T-helper 1 cell treated with Interleukin-12 subunit alpha and Interleukin-12 subunit beta and Interleukin-4 antibody, amounts not matched to agents 30 ng/mL and 1 ng/mL, for 36 hours (primary cell): ENCODE measurements at regions not wholly inside any gene's neighbourhood (a gene's known extent, or its start where the extent isn't known, plus 50 kb on each side); places are given as distances from the start of the nearest gene placed in this dataset.
"Not testable (repeated sequence)": the region's sequence is repeated elsewhere in the genome, so short reads cannot be mapped to it uniquely, and the experiment has no call there.

ENCODE experiments used
- intact Hi-C: fragments of 100-400 bp; cut with micrococcal nuclease; formaldehyde crosslinking; loops from one replicate; pipeline ENCODE4 v1.15.1; 2024

DNA sequence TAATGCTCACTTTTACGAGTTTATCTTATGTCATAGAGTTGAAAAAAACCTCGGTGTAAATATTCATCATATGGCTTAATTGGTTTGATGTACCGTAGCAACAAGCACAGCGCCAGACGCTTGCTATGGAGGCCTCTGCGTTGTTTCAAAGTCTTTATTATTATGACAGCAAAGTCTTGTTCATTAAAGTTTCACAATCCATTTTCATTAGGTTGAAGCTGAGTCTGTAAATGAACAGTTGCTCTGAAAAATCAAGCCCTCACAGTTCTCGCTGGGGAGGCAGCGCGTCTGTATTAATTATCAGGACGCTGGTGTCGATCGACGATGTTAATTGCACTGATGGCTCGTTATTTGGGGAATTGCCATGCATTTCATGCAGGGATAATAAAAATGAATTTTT is 185.6 kb downstream of the INSC start:
- intact Hi-C loops = no loop called here

DNA sequence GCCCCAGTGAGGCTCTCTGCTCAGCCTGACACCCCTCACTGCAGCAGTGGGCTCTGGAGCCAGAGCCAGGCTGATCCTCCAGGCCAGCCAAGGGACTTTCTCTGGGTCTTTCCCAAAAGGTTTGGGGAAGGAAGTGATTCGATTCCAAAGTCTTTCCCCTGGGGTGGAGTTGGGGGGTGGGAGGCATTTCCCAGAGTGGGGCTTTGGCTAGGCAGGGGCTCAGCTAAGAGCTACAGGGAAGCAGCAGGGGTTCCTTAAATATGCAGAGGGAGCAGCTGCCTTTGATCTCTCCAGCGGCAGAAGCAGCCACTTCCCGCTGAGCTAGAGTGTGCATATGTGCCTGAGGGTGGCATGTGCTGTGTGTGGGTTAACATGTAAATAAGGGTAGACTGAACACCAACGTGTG is 192.9 kb downstream of the INSC start:
- intact Hi-C loops = no loop called here

DNA sequence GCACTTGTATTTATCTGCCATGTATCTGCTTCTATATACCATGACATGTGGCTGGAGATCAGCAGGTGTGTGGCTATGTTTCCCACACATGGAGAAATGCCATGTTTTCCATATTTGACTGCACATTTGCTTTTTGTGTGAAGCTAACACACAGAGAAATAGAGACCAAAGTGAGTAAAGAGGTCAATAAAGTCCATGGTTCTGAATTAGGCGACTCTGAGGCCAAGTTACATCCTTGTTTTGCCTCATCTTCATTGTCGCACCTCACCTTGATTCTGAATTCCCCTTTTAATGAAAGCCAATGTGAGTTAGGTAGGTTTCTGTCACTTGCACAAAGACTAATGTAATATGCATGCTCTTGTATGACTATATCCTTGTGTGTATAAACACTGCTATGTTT is 194.1 kb downstream of the INSC start:
- intact Hi-C loops = no loop called here

DNA sequence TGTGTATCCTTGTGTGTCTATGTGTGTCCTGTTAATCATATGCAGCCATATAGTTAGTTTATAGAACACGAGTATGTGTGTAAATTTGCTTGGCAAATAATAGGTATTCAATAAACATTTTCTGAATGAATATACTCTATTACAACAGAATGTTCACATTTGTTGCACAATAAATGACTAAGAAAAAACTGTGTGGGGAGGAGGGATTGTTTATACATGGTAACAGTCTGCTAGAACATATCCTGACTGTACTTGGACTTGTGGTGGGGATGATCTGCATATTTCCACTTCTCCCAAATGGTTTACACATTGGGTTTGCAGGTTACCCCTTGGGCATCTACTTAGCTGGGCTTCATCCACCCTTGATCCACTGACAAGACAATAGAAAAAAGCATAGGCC is 194.6 kb downstream of the INSC start:
- intact Hi-C loops = no loop called here

DNA sequence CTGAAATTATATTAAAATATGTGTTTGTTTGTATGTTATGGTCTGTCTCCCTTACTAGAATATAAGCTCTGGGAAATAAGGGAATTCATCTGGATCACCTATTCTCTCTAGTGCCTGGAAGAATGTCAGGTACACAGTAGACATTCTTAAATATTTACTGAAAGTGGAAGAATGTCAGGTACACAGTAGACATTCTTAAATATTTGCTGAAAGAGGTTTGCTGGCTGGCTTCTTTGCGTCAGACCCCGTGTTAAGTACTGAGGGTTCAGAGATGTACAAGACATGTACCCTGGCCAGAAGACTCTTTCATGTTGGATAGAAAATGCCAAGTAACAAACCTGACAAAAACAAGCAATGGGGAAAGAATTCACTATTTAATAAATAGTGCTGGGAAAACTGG is 199.1 kb downstream of the INSC start:
- intact Hi-C loops = no loop called here

DNA sequence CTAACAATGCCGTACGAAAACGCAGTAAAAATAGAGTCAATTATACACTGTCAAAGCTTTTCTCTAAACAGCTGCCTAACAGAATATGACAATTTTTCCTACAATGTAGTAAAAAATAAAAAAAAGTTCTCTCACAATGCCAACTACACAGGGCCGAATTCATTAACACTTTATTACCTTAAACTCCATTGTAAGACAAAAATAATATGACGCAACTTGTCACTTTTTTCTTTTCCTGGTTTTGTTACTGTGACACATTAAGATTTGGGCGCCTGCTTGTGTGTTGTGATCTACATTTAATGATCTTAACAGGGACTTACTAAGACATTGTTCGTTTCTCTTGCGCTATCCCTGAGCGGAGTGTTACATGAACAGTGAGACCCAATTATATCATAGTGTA is 204.1 kb downstream of the INSC start:
- intact Hi-C loops = no loop called here

DNA sequence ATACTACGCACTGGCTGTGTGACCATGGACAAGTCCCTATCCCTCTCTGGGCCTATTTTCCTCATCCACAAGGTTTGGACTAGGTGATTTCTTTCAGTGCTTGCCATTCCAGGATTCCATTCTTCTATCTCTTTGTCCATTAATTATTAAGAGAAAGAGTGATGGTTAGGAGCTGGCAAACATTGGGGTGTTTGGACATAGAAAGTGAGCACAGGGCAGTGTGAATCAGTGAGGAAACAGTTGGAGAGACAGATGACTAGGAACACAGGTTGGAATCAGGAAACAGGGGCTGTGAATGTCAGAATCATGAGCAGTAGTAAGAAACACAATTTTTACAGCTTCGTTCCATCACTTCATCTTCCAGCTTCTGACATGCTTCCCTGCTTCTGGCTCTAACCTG is 211.8 kb downstream of the INSC start:
- intact Hi-C loops = no loop called here

DNA sequence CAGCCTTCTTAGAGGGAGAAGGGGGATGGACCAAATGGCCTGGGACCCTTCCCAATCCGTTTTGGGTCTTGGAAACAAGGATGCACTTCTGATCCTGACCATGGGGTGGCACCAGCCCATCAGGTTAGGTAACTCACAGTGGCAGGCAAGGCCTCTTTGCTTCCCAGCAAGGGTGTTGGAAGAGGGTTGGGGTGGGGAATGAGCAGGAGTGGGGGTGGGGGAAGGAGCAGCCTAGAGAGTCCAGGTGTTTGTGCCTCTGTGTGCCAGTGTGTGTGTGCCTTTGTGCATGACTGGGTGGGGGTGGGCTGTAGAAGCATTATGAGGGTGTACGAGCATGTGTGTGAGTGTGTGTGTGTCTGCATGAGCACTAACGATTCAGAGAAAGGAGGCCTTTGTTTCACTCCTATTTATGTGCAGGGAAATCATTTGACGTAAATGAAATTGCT is 213.1 kb downstream of the INSC start:
- intact Hi-C loops = no loop called here

DNA sequence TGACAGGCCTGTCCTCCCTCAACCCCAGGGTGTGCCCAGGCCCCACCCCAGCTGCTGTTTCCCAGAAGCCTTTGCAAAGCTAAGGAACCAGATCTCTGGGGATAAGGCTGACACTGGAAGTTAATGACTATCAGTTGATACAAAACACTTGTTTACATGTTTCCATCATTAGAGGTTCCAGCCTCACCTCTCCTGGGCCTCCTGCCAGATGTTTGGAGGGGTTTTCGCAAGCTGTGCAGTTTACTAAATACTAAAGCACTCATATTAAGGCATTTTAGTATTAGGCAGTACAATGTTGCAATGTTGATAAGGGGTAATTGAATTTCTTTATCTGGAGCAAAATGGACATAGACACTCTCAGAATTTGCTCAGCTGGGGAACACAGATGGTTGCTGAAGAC is 218.7 kb downstream of the INSC start:
- intact Hi-C loops = no loop called here

DNA sequence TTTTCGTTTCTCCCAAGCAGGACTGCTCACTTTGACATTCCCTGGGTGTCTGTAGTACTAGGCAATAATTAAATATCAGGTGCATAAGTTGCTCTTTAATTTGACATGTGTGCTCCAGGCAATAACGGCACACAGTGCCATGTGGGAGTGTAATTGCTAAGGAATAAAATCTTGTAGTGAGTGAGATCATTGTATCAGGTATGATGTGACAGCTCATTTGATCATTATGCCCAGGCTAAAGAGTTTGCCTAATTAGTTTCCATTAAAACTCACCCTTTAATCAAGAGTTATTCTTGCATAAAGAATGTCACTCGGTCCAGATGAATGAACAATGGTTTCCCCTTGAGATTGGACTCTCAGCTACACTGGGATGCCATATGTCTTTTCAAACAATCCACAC is 220.0 kb downstream of the INSC start:
- intact Hi-C loops = no loop called here

DNA sequence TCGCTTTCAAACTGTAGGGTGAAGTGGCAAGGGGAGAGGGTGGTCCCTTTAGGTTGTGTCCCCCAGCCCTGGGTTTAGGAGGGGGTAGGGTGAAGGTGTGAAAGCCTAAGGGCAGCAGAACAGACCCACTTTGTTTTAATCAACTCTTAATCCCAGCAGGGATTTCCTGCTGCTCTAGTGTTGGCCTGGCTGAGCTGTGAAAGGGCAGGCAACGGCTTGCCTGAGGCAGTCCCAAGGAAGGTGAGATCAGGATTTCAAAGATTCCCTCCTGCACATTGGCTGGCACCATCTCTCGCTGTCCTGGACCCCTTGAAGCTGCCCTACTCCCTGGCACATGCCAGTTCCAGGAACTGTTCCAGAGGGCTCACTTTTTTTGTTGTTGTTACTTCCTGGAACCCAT is 221.3 kb downstream of the INSC start:
- intact Hi-C loops = no loop called here

DNA sequence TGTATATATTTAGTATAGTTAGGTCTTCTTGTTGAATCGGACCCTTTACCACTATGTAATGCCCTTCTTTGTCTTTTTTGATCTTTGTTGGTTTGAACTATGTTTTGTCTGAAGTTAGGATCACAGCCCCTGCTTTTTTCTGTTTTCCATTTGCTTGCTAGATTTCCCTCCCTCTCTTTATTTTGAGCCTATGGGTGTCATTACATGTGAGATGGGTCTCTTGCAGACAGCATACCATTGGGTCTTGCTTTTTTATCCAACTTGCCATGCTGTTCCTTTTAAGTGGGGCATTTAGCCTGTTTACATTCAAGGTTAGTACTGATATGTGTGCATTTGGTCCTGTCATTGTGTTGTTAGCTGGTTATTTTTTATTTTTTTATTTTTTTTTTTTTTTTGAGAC is 224.6 kb downstream of the INSC start:
- intact Hi-C loops = no loop called here

DNA sequence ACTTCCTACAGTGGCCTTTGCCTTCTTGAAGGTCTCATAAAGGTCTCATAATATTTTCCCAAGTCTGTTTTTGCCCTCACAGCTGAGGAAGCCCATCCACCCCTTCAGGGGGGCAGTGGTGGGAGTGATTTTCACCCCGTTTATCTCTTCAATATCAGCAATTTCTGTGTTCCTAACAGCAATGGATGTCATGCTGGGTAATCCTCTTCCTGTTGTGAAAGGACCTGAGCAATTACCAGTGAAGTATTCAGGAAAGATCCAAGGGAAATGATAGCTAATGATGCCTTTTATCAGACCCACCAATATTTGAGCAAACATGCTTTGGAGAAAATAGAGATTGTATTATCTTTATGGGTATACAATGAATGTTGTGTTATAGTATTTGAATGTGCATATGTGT is 226.9 kb downstream of the INSC start:
- intact Hi-C loops = no loop called here

DNA sequence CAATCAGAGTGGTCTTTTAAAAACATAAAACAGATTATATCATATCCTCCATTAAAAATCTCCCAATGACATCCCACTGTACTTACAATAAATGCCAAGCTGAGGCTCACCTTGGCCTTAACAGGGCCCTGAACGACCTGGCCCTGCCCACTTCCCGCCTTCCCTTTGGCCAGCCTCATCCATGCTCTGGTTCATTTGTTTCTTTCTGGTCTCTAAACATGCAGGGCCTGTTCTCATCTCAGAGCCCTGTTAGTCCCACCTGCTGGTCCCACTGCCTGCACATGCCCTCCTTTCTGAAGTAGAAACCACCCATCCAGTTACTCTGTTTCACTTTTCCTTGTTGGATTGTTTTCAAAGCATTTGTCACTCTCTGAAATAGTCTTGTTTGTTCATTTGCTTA is 227.4 kb downstream of the INSC start:
- intact Hi-C loops = no loop called here

DNA sequence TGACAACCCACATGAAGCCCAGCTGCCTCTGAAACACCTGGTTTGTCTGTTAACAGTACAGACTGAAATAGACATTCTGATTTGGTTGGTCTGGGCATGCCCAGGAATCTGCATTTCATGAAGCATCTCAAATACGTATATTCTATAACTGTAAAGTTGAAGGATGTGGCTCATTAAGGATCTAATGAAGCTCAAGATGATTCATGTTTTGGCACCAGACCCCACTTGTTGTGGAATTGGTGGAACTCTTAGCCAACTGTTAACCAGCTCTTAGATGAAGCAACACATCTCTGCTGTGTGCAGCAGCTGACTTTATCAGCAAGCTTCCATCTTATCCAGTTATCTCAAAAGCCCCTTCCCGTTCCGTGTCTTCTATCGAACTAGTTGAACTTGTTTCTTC is 232.2 kb downstream of the INSC start:
- intact Hi-C loops = no loop called here

DNA sequence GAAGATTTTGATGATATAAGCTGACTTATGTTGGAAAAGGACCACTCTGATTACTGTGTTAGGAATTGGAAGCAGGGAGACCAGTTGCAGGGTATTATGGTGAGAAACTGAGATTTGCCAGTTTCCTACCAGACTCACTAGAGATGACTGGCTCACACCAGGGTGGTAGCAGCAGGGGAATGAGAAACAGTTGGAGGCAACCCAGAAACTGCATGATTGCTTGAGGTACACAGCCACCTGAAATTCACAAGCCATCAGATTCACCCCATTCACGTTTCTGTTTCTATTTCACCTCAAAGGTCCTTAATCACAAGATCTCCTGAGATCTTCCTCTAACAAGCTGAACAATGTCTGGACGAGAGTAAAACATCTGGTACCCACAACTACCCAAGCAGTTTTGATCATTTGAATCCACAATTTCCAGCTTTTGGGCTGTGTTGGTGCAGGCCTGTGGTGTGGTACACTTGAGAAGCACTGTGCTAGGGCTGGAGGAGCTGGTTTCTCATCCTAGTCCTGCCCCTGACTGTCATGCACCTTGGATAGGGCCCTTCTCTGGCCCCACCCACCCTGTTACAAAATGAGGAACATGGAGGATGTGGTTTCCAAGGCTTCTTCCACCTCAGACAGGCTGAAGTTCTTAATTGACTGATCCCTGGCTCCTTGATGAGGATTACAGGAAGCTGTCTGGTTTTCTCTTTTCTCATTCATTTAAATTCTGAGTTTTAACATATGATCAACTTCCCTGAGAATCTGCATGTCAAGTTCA is 233.4 kb downstream of the INSC start:
- intact Hi-C loops = no loop called here

DNA sequence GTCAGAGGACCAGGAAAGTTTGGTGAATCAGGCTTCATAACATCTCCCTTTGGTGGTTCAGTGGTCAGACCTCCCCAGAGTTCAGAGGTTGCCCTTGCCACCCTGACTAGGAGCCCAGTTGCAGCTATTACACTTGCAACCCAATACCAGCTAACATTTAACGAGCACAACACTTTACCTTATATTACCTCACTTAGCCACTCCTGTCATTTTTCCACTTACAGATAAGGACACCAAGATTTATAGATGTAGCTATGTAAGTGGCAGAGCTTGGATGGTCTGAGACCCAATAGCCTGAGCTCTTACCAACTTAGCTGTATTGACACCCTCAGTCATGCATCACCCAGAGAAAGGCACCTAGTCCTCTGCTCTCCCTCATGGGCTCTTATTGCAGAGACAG is 234.7 kb downstream of the INSC start:
- intact Hi-C loops = no loop called here

DNA sequence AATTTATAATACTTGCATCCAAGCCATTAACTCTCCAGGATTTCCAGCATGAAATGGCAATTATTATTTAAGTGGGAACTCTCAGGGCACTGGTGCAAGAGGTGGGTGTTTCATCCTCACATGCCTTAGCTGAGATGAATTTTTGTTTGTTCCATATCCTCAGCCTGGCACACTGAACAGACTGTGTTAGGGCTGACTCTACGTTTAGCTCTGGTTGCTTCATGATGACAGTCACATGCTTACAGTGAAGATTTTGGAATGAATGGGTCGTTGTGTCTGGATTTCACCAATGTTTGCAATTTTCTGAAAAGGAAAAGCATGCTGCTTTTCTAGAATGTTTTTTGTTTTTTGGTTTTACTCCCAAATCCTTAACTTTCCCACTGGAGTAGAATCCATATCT is 246.6 kb downstream of the INSC start:
- intact Hi-C loops = no loop called here

DNA sequence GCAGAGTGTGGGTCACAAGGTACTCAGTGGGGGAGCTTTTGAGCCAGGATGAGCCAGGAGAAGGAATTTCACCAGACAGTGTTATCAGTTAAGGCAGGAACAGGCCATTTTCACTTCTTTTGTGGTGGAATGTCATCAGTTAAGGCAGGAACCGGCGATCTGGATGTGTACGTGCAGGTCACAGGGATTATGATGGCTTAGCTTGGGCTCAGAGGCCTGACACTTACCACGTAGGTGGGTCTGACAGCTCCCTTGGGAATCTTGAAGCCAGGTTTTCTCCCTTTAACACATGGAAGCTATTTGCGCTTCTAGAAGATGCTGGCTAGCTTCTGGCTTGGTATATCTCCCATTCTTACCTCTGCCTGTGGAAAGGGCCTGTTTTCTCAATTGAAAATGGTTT is 250.6 kb downstream of the INSC start:
- intact Hi-C loops = not testable (repeated sequence)

DNA sequence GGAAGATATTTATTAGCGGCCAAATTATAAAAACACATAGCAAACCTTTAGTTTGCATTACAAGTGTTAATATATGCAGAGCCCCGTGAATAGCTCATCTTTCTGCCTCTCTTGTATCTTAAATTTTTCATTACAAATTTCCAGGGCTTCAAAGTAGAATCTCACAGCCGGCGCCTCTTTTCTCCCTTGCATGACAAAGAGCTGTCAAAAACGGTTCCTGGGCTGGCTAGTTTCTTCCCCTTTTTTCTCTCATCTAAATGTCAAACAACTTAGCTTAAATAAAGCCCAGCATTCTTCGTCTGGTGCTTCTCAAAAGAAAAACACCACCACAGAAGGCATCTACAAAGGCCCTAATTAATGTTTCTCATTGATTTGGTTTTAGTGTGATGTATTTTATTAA is 253.0 kb downstream of the INSC start:
- intact Hi-C loops = no loop called here

DNA sequence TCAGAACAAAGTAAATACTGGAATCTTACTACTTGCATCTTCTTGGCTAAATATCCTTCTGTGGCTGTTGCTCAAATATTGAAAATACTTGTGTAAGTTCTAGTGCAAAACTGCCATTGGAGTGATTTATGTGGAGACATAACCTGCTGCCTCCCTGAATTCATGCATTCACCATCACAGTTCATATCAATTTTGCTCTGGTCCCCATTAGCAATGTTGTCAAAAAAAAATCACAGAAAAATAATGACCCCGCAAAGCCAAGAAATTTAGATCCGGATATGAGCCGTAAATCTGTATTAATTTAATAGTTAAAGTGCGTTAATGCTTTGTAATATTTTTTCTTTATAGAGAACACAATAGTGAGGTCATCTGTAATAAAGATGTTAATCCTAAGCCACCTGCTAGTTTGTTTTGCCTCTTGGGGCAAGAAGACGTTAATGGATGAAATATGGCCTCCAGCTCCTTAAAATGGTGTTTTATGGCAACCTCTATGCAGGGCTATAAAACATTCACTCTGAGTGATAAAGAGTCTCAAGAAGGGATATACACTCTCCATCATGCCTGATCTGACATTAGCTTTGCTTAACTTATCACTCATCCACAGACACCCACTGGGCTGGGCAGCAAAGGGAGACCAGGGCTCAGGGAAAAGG is 255.9 kb downstream of the INSC start:
- intact Hi-C loops = no loop called here

DNA sequence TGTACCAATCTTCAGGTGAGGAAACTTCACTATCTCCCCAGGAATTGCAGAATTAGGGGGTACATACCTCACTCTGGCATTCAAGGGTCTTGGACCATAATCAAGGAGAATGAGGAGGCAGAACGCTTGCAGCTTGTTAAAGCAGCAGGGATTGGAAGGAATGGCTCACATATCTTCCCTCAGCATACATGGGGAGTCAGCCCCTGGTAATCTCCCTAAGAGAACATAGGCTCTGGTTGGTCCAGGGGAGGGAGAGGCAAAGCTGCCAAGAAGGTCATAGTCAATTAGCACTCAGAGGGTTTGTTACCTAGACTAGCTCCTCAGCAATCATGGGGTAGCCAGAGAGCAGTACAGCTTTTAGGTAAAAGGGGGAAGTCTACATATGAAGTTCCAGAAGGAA is 256.8 kb downstream of the INSC start:
- intact Hi-C loops = no loop called here

DNA sequence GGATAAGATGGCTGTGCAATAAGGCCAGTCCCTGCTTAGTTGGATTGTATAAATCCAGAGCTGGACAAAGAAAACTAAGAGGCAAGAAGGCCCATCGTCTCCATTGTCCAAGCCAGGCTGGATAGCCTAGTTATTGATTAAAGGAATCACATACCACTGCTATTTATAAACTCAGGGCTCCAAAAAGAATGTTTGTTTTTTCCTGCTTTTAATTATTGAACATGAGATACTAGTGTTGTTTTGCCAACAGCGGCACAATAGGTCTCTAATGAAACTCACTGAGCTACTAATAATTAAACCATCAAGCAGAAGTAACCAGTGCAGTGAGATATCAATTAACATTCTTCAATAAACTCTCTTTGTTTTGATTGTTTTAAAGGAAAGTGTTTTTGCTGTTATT is 259.7 kb downstream of the INSC start:
- intact Hi-C loops = no loop called here
